ENCODE measurements at regions not wholly inside any gene's neighbourhood (a gene's known extent, or its start where the extent isn't known, plus 50 kb on each side); places are given as distances from the start of the nearest gene placed in this dataset.

GRCh38 chrY:12651095-12651494 is 49.9 kb upstream of the USP9Y start:
- DNase-seq, result no peak
- in situ Hi-C loops (cut with MboI; ENCODE audit: low pct_unique_long_range_greater_than_20kb, low sequenced_read_pairs), result no loop called here

Measured in KBM-7 (cell line).